ENCODE measurements at regions not wholly inside any gene's neighbourhood (a gene's known extent, or its start where the extent isn't known, plus 50 kb on each side); places are given as distances from the start of the nearest gene placed in this dataset.

GRCh38 chr11:39345834-39346442 lies 2113.5 kb downstream of the LRRC4C start:
- ChIA-PET POLR2A (no interaction called here), CTCF (ENCODE audit: low intra/inter-chr PET ratio, low total read pairs) (no interaction called here)
- Histone ChIP-seq H3K4me3 (replicated peaks in 1 of 3; ENCODE audit: insufficient read depth in 1 of 3, low read depth in 2 of 3, low read length in 3 of 3) (no peak overlapping the region), H3K27me3 (ENCODE audit: control insufficient read depth in 1 of 2, insufficient read depth in 2 of 2, low read length in 2 of 2) (no peaks in the 10 kb centered on the region), H3K9me3 (ENCODE audit: low read length) (peaks cover 13% of the 10 kb centered on the region), H3K27ac (ENCODE audit: extremely low read length, insufficient read depth, low read length) (no peak overlapping the region), H3K36me3 (replicated peaks in 1 of 2; ENCODE audit: control insufficient read depth in 1 of 2, insufficient read depth in 2 of 2, low read length in 2 of 2) (no peaks in the 10 kb centered on the region), H3K4me2 (ENCODE audit: low read depth, low read length) (no peak overlapping the region), H3K4me1 (ENCODE audit: insufficient read depth, low read length) (no peaks in the 10 kb centered on the region), H4K20me1 (ENCODE audit: insufficient read depth, low read length) (no peaks in the 10 kb centered on the region), H2AFZ (ENCODE audit: low read length) (no peak overlapping the region), H3K79me2 (ENCODE audit: insufficient read depth, low read length) (no peaks in the 10 kb centered on the region), H3K9ac (ENCODE audit: insufficient read depth, low read depth, low read length) (no peak overlapping the region)
- 51% methylated on average over 5 of the region's 5 CpGs for WGBS (ENCODE audit: low lambda C conversion rate)
- FAIRE-seq (no peak), DNase-seq (ENCODE audit: low spot score) (no peak), ATAC-seq (no peak)
- TF ChIP-seq GATAD2A (CRISPR knock-in tag; IDR thresholded peaks at IDR 0.05) (no peak), TRIM24 (CRISPR knock-in tag; IDR thresholded peaks at IDR 0.05) (no peak), GATAD1 (CRISPR knock-in tag; IDR thresholded peaks at IDR 0.05) (no peak)
- in situ Hi-C loops (cut with HindIII; ENCODE audit: extremely low pct_ligation_motif_present, low pct_unique_long_range_greater_than_20kb): no loop called here
- intact Hi-C loops (cut with micrococcal nuclease; ENCODE audit: unreplicated experiment): no loop called here
- BruUV-seq (replicated peaks): no TSS peak

GRCh38 chr11:39341461-39341860 lies 2118.0 kb downstream of the LRRC4C start:
- Histone ChIP-seq H3K4me2 (ENCODE audit: low read depth, low read length) (no peak overlapping the region), H3K79me2 (ENCODE audit: insufficient read depth, low read length) (no peaks in the 10 kb centered on the region), H2AFZ (ENCODE audit: low read length) (no peak overlapping the region), H3K4me3 (replicated peaks in 1 of 3; ENCODE audit: insufficient read depth in 1 of 3, low read depth in 2 of 3, low read length in 3 of 3) (no peak overlapping the region), H3K27ac (ENCODE audit: extremely low read length, insufficient read depth, low read length) (no peak overlapping the region), H3K27me3 (ENCODE audit: control insufficient read depth in 1 of 2, insufficient read depth in 2 of 2, low read length in 2 of 2) (no peaks in the 10 kb centered on the region), H3K4me1 (ENCODE audit: insufficient read depth, low read length) (no peaks in the 10 kb centered on the region), H3K9ac (ENCODE audit: insufficient read depth, low read depth, low read length) (no peak overlapping the region), H3K9me3 (ENCODE audit: low read length) (peaks cover 42% of the 10 kb centered on the region), H3K36me3 (replicated peaks in 1 of 2; ENCODE audit: control insufficient read depth in 1 of 2, insufficient read depth in 2 of 2, low read length in 2 of 2) (no peaks in the 10 kb centered on the region), H4K20me1 (ENCODE audit: insufficient read depth, low read length) (no peaks in the 10 kb centered on the region)
- POLR2A ChIA-PET: no interaction called here
- FAIRE-seq: no peak
- 53% methylated on average over 3 of the region's 4 CpGs for WGBS (ENCODE audit: low lambda C conversion rate)
- BruUV-seq (replicated peaks): no TSS peak
- no peak for ATAC-seq
- CTCF ChIA-PET (ENCODE audit: low intra/inter-chr PET ratio, low total read pairs): no interaction called here
- in situ Hi-C loops (cut with HindIII; ENCODE audit: extremely low pct_ligation_motif_present, low pct_unique_long_range_greater_than_20kb): no loop called here
- intact Hi-C loops (cut with micrococcal nuclease; ENCODE audit: unreplicated experiment): no loop called here
- DNase-seq (ENCODE audit: low spot score): no peak
- TF ChIP-seq ZNF614 (CRISPR knock-in tag; IDR thresholded peaks at IDR 0.05; ENCODE audit: borderline replicate concordance) (no peak), ZNF672 (CRISPR knock-in tag; IDR thresholded peaks at IDR 0.05) (no peak), ZEB1 (IDR thresholded peaks at IDR 0.05; ENCODE audit: insufficient replicate concordance, low read depth) (no peak), PITX1 (CRISPR knock-in tag; IDR thresholded peaks at IDR 0.05) (no peak), TBP (CRISPR knock-in tag; IDR thresholded peaks at IDR 0.05) (no peak), GFI1 (CRISPR knock-in tag; IDR thresholded peaks at IDR 0.05; ENCODE audit: borderline replicate concordance) (no peak), ZNF737 (CRISPR knock-in tag; IDR thresholded peaks at IDR 0.05; ENCODE audit: borderline replicate concordance) (no peak), AFF4 (CRISPR knock-in tag; IDR thresholded peaks at IDR 0.05) (no peak), MIXL1 (CRISPR knock-in tag; IDR thresholded peaks at IDR 0.05) (no peak), TCF12 (IDR thresholded peaks at IDR 0.05) (no peak), TCF12 (CRISPR knock-in tag; IDR thresholded peaks at IDR 0.05) (no peak), TP53 (CRISPR knock-in tag; conservative IDR thresholded peaks at IDR 0.05) (no peak)
- TF ChIP-seq, protein P1, sequence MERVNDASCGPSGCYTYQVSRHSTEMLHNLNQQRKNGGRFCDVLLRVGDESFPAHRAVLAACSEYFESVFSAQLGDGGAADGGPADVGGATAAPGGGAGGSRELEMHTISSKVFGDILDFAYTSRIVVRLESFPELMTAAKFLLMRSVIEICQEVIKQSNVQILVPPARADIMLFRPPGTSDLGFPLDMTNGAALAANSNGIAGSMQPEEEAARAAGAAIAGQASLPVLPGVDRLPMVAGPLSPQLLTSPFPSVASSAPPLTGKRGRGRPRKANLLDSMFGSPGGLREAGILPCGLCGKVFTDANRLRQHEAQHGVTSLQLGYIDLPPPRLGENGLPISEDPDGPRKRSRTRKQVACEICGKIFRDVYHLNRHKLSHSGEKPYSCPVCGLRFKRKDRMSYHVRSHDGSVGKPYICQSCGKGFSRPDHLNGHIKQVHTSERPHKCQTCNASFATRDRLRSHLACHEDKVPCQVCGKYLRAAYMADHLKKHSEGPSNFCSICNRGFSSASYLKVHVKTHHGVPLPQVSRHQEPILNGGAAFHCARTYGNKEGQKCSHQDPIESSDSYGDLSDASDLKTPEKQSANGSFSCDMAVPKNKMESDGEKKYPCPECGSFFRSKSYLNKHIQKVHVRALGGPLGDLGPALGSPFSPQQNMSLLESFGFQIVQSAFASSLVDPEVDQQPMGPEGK (CRISPR knock-in tag; IDR thresholded peaks at IDR 0.05): no peak

All from HepG2 (cell line).